ENCODE measurements at regions not wholly inside any gene's neighbourhood (a gene's known extent, or its start where the extent isn't known, plus 50 kb on each side); places are given as distances from the start of the nearest gene placed in this dataset.

DNA sequence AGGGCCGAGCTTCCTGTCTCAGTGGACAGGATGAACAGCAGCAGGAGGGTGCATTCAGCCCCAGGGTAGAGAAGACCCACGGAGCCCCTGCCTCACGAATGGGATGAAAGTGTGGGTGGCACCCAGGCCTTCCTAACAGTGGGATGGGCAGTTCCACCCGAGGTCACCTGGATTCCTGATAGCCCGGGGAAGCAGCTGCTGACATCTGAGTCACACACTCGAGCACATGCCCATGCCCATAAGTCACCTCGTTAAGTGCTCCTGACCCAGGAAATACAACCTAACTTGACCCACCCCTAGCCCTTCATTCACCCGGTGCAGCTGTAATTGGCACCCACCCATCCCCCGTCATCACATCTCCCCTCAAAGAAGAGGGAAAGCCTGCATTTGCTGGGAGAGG, 85.3 kb upstream of the FOXF1 start:
- Histone ChIP-seq H4K20me1 (replicated peaks; ENCODE audit: control insufficient read depth, extremely low read depth, insufficient read depth, low read length) (no peaks in the 10 kb centered on the region), H3K27ac (ENCODE audit: insufficient read depth, low read depth, low read length) (no peak overlapping the region), H3K9me1 (replicated peaks; ENCODE audit: control insufficient read depth, extremely low read depth, insufficient read depth, low read length) (no peaks in the 10 kb centered on the region), H3K4me2 (ENCODE audit: insufficient read depth, low read length) (no peak overlapping the region), H3K4me1 (ENCODE audit: control insufficient read depth, extremely low read depth, insufficient read depth, low read length) (no peaks in the 10 kb centered on the region), H3K36me3 (ENCODE audit: control insufficient read depth in 2 of 2, extremely low read depth in 1 of 2, insufficient read depth in 2 of 2, low read length in 2 of 2) (no peaks in the 10 kb centered on the region), H3K4me3 (replicated peaks in 1 of 3; ENCODE audit: insufficient read depth in 1 of 3, low read depth in 1 of 3, low read length in 3 of 3) (no peak overlapping the region), H2AFZ (ENCODE audit: low read depth, low read length) (no peak overlapping the region), H3K9me3 (replicated peaks; ENCODE audit: control insufficient read depth, insufficient read depth, low read length) (no peaks in the 10 kb centered on the region), H3K27me3 (ENCODE audit: control insufficient read depth in 2 of 2, insufficient read depth in 2 of 2, low read length in 2 of 2) (peaks cover 2 to 12% of the 10 kb centered on the region in 2 experiments), H3K9ac (replicated peaks; ENCODE audit: extremely low read depth, insufficient read depth, low read length) (no peak overlapping the region), H3K79me2 (ENCODE audit: control insufficient read depth, insufficient read depth, low read length) (no peaks in the 10 kb centered on the region)
- POLR2A ChIA-PET, result no interaction called here
- CTCF ChIA-PET, result interaction anchor here (0.9 to 1.2 kb wide), 2 partner anchors 82 to 172 kb away, joined by 3 to 6 read pairs; no protein-coding TSS in a partner anchor
- no TSS peak for BruUV-seq (replicated peaks)
- FAIRE-seq, result no peak
- no peak for DNase-seq (ENCODE audit: low read depth, low spot score)
- intact Hi-C loops (cut with micrococcal nuclease), result no loop called here
- dilution Hi-C loops (cut with MboI; ENCODE audit: extremely low pct_ligation_motif_present, low sequenced_read_pairs), result no loop called here
- TF ChIP-seq FOS (IDR thresholded peaks at IDR 0.05; ENCODE audit: borderline replicate concordance, insufficient read depth, low read length), result no peak
- no peak for TF ChIP-seq EZH2 (IDR thresholded peaks at IDR 0.05; ENCODE audit: borderline replicate concordance, low read depth, low read length, severe bottlenecking)
- no peak for TF ChIP-seq POLR2A (IDR thresholded peaks at IDR 0.05; ENCODE audit: low read depth, low read length)
- no peak for TF ChIP-seq JUN (IDR thresholded peaks at IDR 0.05; ENCODE audit: borderline replicate concordance, insufficient read depth, insufficient read length, low read depth)
- no peak for TF ChIP-seq POLR2AphosphoS5 (IDR thresholded peaks at IDR 0.05; ENCODE audit: insufficient read depth, low read depth, low read length)
- TF ChIP-seq, protein P1, sequence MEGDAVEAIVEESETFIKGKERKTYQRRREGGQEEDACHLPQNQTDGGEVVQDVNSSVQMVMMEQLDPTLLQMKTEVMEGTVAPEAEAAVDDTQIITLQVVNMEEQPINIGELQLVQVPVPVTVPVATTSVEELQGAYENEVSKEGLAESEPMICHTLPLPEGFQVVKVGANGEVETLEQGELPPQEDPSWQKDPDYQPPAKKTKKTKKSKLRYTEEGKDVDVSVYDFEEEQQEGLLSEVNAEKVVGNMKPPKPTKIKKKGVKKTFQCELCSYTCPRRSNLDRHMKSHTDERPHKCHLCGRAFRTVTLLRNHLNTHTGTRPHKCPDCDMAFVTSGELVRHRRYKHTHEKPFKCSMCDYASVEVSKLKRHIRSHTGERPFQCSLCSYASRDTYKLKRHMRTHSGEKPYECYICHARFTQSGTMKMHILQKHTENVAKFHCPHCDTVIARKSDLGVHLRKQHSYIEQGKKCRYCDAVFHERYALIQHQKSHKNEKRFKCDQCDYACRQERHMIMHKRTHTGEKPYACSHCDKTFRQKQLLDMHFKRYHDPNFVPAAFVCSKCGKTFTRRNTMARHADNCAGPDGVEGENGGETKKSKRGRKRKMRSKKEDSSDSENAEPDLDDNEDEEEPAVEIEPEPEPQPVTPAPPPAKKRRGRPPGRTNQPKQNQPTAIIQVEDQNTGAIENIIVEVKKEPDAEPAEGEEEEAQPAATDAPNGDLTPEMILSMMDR (IDR thresholded peaks at IDR 0.05; ENCODE audit: extremely low read depth in 1 of 2, insufficient read depth in 1 of 2, low read depth in 1 of 2, low read length in 2 of 2), result no peak

DNA sequence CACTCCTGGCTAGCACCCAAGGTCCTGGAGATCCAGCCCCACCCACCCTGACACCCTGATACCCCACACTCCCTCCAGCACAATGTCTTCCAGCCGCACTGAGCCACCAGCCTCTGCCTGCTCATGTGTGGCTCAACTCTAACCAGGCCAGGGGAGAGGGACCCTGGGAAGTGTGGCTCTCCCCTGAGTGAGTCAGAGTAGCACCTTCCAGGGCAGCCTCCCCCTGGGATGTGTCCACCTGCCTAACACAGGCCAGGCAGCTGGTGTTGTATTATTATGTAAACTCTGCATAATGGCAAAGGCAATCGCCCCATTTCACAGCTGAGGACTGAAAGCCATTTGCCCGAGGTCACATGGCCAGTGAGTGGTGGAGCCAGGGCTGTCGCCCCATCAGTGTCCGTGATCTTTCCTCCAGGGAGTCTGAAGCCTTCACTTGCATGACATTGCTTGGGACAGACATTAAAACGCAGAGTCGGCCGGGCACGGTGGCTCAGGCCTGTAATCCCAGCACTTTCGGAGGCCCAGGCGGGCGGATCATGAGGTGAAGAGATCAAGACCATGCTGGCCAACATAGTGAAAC, 84.2 kb upstream of the FOXF1 start:
- H3K9ac ChIP-seq (replicated peaks; ENCODE audit: extremely low read depth, insufficient read depth, low read length), result no peak overlapping the region
- POLR2A ChIA-PET, result no interaction called here
- FAIRE-seq (no peak), DNase-seq (ENCODE audit: low read depth, low spot score) (no peak)
- no TSS peak for BruUV-seq (replicated peaks)
- H3K27ac ChIP-seq (ENCODE audit: insufficient read depth, low read depth, low read length), result no peak overlapping the region
- H3K79me2 ChIP-seq (ENCODE audit: control insufficient read depth, insufficient read depth, low read length), result no peaks in the 10 kb centered on the region
- H3K4me3 ChIP-seq (replicated peaks in 1 of 3; ENCODE audit: insufficient read depth in 1 of 3, low read depth in 1 of 3, low read length in 3 of 3), result no peak overlapping the region
- dilution Hi-C loops (cut with MboI; ENCODE audit: extremely low pct_ligation_motif_present, low sequenced_read_pairs), result no loop called here
- CTCF ChIA-PET, result no interaction called here
- H2AFZ ChIP-seq (ENCODE audit: low read depth, low read length), result no peak overlapping the region
- H3K9me1 ChIP-seq (replicated peaks; ENCODE audit: control insufficient read depth, extremely low read depth, insufficient read depth, low read length), result no peaks in the 10 kb centered on the region
- no peaks in the 10 kb centered on the region for H4K20me1 ChIP-seq (replicated peaks; ENCODE audit: control insufficient read depth, extremely low read depth, insufficient read depth, low read length)
- intact Hi-C loops (cut with micrococcal nuclease), result no loop called here
- H3K4me2 ChIP-seq (ENCODE audit: insufficient read depth, low read length), result no peak overlapping the region
- H3K9me3 ChIP-seq (replicated peaks; ENCODE audit: control insufficient read depth, insufficient read depth, low read length), result no peaks in the 10 kb centered on the region
- no peaks in the 10 kb centered on the region for H3K4me1 ChIP-seq (ENCODE audit: control insufficient read depth, extremely low read depth, insufficient read depth, low read length)
- peaks cover 2 to 12% of the 10 kb centered on the region in 2 experiments for H3K27me3 ChIP-seq (ENCODE audit: control insufficient read depth in 2 of 2, insufficient read depth in 2 of 2, low read length in 2 of 2)
- TF ChIP-seq MYC (IDR thresholded peaks at IDR 0.05; ENCODE audit: low read depth, low read length) (no peak), POLR2A (IDR thresholded peaks at IDR 0.05; ENCODE audit: low read depth, low read length) (no peak), POLR2AphosphoS5 (IDR thresholded peaks at IDR 0.05; ENCODE audit: insufficient read depth, low read depth, low read length) (no peak), EZH2 (IDR thresholded peaks at IDR 0.05; ENCODE audit: borderline replicate concordance, low read depth, low read length, severe bottlenecking) (no peak)
- TF ChIP-seq, protein P1 (IDR thresholded peaks at IDR 0.05; ENCODE audit: extremely low read depth in 1 of 2, insufficient read depth in 1 of 2, low read depth in 1 of 2, low read length in 2 of 2), result no peak
- no peaks in the 10 kb centered on the region for H3K36me3 ChIP-seq (ENCODE audit: control insufficient read depth in 2 of 2, extremely low read depth in 1 of 2, insufficient read depth in 2 of 2, low read length in 2 of 2)

Measured in endothelial cell of umbilical vein (primary cell).